NB4 (cell line): ENCODE measurements at regions not wholly inside any gene's neighbourhood (a gene's known extent, or its start where the extent isn't known, plus 50 kb on each side); places are given as distances from the start of the nearest gene placed in this dataset.

Experiments
- POLR2A ChIP-seq: IDR thresholded peaks from 2 replicates; pipeline ENCODE4 v1.6.1; 2011; ENCODE audit warnings: mild to moderate bottlenecking; ENCODE audit not compliant: insufficient read length; ENCODE audit errors: extremely low read depth
- TF ChIP-seq, protein P1 (sequence below): IDR thresholded peaks from one replicate; pipeline ENCODE4 v1.5.1; 2012; ENCODE audit warnings: low read depth, low read length

DNA sequence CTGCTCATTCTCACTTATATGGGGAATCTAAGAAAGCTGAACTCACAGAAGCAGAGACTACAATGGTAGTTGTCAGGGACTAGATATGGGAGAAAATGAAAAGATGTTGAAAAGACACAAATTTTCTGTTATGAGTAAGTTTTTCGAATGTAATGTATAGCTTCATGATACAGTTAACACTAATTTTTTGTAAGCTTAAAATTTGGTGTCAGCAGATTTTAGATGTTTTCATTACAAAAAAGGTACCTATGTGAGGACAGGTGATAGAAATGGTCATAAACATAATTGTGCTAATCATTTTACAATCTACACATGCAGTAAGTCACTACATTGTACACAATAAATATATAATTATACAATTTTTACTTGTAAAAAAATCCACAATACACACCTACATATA lies 286.6 kb downstream of the ZNF33B start:
- TF ChIP-seq, protein P1, sequence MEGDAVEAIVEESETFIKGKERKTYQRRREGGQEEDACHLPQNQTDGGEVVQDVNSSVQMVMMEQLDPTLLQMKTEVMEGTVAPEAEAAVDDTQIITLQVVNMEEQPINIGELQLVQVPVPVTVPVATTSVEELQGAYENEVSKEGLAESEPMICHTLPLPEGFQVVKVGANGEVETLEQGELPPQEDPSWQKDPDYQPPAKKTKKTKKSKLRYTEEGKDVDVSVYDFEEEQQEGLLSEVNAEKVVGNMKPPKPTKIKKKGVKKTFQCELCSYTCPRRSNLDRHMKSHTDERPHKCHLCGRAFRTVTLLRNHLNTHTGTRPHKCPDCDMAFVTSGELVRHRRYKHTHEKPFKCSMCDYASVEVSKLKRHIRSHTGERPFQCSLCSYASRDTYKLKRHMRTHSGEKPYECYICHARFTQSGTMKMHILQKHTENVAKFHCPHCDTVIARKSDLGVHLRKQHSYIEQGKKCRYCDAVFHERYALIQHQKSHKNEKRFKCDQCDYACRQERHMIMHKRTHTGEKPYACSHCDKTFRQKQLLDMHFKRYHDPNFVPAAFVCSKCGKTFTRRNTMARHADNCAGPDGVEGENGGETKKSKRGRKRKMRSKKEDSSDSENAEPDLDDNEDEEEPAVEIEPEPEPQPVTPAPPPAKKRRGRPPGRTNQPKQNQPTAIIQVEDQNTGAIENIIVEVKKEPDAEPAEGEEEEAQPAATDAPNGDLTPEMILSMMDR, result no peak
- no peak for TF ChIP-seq POLR2A
